C4-2B (cell line): ENCODE measurements at regions not wholly inside any gene's neighbourhood (a gene's known extent, or its start where the extent isn't known, plus 50 kb on each side); places are given as distances from the start of the nearest gene placed in this dataset.
"Not testable (repeated sequence)": the region's sequence is repeated elsewhere in the genome, so short reads cannot be mapped to it uniquely, and the experiment has no call there.

Experiments used
- H3K27ac ChIP-seq: fragments of 450-650 bp; 2 replicates; pipeline ENCODE4 v1.5.1; 2017
- CTCF ChIP-seq: fragments of 450-650 bp; conservative IDR thresholded peaks from 2 replicates; pipeline ENCODE4 v1.5.1; 2017; ENCODE audit warnings: mild to moderate bottlenecking
- ZFX ChIP-seq: fragments of 450-650 bp; IDR thresholded peaks from 2 replicates; pipeline ENCODE4 v1.6.1; 2017

DNA sequence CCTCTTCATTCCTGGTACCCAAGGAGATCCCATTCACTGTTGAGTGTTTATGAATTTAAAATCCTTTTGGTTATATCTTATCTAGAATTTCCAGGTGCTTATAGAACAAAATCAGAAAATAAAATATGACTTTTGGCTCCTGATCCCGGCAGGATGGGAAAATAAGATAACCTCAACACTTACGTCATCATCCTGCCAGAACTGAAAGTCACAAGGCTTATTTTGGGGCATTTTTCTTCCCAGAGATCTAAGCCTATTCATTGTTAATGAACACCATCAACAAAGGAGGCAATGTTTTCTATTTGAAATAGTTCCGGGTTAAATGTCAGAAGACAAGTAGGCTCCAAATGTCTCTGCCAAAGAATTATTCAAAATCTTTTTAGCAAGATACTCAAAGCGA, 580.6 kb downstream of the TFAP2A start:
- no peak overlapping the region for H3K27ac ChIP-seq
- TF ChIP-seq ZFX, result no peak

GRCh38 chr6:9831783-9832182, 583.1 kb downstream of the TFAP2A start:
- TF ChIP-seq CTCF, result no peak
- TF ChIP-seq ZFX, result no peak
- H3K27ac ChIP-seq, result no peak overlapping the region

DNA sequence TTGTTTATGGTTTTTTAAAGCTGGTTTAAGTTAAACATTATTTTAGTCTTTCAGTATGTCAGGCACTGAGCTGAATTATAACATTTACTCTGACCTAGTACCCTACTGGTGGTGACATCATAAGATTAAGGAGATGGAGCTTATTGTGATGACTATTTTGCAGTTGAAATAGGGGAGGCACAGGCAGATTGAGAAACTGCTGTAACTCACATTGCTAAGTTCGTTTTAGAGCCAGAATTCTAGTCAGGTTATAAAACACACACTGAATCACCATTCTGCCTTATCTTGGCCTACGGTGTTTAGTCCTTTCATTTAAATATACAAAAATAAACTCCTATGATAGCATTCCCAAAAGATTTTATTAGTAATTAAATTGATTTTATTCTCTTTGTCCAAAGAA, 584.1 kb downstream of the TFAP2A start:
- TF ChIP-seq CTCF (no peak), ZFX (no peak)
- H3K27ac ChIP-seq, result no peak overlapping the region

DNA sequence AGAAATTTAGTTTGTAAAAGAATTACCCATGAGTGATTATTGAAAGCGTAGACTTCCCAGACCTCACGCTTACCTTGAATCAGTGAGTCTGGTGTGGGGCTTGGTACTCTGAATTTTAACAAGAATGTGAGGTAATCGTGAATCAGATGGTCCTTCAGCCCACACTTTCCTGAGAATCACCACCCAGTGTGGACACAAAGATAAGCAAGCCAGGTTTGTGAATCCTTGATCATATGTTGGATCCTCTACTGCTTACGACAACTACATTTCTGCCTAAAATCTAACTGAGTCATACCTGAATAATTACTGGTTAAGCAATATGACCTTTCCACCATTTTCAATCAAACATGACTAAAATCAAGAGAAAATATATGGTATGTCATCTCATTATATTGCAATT, 589.3 kb downstream of the TFAP2A start:
- H3K27ac ChIP-seq, result no peak overlapping the region
- no peak for TF ChIP-seq ZFX
- TF ChIP-seq CTCF, result no peak

DNA sequence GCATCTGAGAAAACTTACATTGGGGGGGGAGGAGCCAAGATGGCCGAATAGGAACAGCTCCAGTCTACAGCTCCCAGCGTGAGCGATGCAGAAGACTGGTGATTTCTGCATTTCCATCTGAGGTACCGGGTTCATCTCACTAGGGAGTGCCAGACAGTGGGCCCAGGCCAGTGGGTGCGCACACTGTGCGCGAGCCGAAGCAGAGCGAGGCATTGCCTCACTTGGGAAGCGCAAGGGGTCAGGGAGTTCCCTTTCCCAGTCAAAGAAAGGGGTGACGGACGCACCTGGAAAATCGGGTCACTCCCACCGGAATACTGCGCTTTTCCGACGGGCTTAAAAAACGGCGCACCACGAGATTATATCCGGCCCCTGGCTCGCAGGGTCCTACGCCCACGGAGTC, 604.1 kb downstream of the TFAP2A start:
- H3K27ac ChIP-seq, result not testable (repeated sequence)

GRCh38 chr6:9810286-9810685, 604.6 kb downstream of the TFAP2A start:
- TF ChIP-seq ZFX (no peak), CTCF (no peak)
- H3K27ac ChIP-seq, result no peak overlapping the region

- H3K27ac ChIP-seq, result no peak overlapping the region
- no peak for TF ChIP-seq CTCF
- TF ChIP-seq ZFX, result no peak
Measured at GRCh38 chr6:9806195-9806594, 608.7 kb downstream of the TFAP2A start.

DNA sequence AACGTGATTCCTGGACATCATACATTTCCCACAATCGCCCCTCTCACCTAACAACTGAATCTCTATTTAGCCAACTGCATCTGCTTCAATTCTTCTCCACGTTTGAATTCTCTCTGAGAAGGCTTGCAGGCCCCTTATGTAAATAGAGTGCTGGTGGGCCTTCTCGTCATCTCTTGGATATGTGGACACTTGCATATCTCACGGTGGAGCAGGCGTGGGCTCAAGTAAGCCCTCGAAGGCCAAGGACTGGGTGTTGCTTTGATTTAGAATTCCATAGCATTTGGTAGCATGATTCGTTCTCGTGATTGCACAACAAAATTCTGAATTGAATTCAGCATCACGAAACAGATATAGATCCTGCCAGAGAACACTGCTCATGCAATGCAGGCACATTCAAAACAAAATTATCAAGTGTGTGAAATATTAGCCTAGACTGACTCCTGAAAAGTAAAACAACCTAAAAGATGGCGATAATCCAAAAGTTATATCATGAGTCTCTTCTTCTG, 613.6 kb downstream of the TFAP2A start:
- TF ChIP-seq ZFX (no peak), CTCF (no peak)
- H3K27ac ChIP-seq, result no peak overlapping the region

DNA sequence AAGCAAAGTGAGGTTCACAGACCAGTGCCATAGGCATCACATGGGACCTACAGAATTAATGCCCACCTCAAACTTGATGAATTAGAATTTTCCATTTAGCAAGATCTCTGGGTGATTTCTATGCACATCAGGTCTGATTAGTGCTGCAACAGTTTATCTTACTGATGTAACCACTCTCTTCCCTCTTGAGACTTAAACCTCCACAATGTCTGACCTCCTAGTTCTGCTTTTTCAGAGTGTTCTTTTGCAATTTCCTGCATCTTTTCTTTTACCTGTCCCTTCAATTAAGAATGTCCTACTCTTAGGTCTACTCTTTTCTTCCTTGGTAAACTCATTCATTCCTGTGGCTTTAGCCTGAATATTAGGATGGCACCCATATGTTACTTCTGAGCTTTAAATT, 615.3 kb downstream of the TFAP2A start:
- H3K27ac ChIP-seq, result no peak overlapping the region
- TF ChIP-seq ZFX (no peak), CTCF (no peak)
